C4-2B (cell line): ENCODE measurements at regions not wholly inside any gene's neighbourhood (a gene's known extent, or its start where the extent isn't known, plus 50 kb on each side); places are given as distances from the start of the nearest gene placed in this dataset.

Experiments
- ZFX ChIP-seq: fragments of 450-650 bp; IDR thresholded peaks from 2 replicates; pipeline ENCODE4 v1.6.1; 2017
- TF ChIP-seq, protein P1 (sequence below): fragments of 450-650 bp; conservative IDR thresholded peaks from 2 replicates; pipeline ENCODE4 v1.5.1; 2017; ENCODE audit warnings: mild to moderate bottlenecking

DNA sequence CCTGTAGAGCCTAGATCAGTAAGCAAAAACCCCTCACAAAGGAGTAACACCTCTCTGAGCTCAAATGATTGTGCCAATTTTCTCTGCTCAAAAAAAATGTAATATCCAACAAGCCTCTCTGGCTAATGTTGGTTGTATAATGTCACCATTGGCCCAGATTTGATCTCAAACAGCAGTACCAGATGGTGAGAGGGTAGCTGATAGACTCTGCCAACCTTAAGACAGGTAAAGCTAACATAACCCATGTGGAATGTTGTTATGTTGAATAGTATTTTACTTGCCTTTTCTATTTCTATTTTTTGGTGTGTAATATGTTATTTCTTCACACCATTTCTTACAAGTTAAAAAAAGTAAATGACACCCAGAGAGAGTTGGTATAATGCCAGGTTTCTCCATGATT, 166.7 kb upstream of the GUCY1A2 start:
- TF ChIP-seq, protein P1, sequence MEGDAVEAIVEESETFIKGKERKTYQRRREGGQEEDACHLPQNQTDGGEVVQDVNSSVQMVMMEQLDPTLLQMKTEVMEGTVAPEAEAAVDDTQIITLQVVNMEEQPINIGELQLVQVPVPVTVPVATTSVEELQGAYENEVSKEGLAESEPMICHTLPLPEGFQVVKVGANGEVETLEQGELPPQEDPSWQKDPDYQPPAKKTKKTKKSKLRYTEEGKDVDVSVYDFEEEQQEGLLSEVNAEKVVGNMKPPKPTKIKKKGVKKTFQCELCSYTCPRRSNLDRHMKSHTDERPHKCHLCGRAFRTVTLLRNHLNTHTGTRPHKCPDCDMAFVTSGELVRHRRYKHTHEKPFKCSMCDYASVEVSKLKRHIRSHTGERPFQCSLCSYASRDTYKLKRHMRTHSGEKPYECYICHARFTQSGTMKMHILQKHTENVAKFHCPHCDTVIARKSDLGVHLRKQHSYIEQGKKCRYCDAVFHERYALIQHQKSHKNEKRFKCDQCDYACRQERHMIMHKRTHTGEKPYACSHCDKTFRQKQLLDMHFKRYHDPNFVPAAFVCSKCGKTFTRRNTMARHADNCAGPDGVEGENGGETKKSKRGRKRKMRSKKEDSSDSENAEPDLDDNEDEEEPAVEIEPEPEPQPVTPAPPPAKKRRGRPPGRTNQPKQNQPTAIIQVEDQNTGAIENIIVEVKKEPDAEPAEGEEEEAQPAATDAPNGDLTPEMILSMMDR, result no peak
- TF ChIP-seq ZFX, result no peak
